ENCODE measurements at regions not wholly inside any gene's neighbourhood (a gene's known extent, or its start where the extent isn't known, plus 50 kb on each side); places are given as distances from the start of the nearest gene placed in this dataset.

DNA sequence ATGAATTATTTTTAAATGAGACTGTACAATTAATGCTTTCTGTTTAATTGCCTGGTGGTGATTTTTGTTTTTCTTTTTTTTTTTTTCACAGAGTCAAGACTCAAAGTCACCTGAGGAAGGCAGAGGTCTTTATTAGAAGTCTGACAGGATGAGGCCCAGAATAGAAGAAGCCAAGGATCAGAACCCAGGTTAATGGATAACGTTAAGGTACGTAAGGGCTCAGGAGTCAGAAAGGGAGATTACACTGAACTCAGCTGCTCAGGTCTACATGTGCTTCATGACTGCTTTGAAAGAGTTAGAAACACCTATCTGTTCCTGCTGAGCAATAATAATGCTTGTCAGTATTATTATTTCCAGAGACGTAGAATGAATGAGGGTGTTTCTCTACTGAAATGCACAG, 196.5 kb downstream of the LRATD1 start:
- TF ChIP-seq GATA2 (IDR thresholded peaks at IDR 0.05; ENCODE audit: low read depth, low read length) (no peak), GATA3 (IDR thresholded peaks at IDR 0.05; ENCODE audit: low read depth, low read length) (no peak)

Data from SH-SY5Y (cell line).